Suprapubic skin (tissue), 4 donors: ENCODE measurements at regions not wholly inside any gene's neighbourhood (a gene's known extent, or its start where the extent isn't known, plus 50 kb on each side); places are given as distances from the start of the nearest gene placed in this dataset.

Experiments used
- EP300 ChIP-seq: sonication (generic); formaldehyde crosslinking; IDR thresholded peaks from one replicate; pipeline ENCODE4 v1.6.1; 2017; ENCODE audit warnings: antibody characterized with exemption
- POLR2A ChIP-seq, 2 donors: fragments of 450-650 bp; IDR thresholded peaks; one replicate each; pipeline ENCODE4 v1.6.1; 2017; ENCODE audit warnings: antibody characterized with exemption in 2 of 2, mild to moderate bottlenecking in 2 of 2, moderate library complexity in 2 of 2
- POLR2AphosphoS5 ChIP-seq, 3 donors: sonication (generic); formaldehyde crosslinking; IDR thresholded peaks; one replicate each; pipeline ENCODE4 v1.6.1; 2017; ENCODE audit warnings: antibody characterized with exemption in 3 of 3
- TF ChIP-seq, protein P1 (sequence below), 2 donors: fragments of 200-600 bp in 1 of 2; fragments of 450-650 bp in 1 of 2; sonication (generic) in 1 of 2; IDR thresholded peaks; one replicate each; pipeline ENCODE4 v1.5.1; 2016 to 2019; ENCODE audit warnings: antibody characterized with exemption in 2 of 2, mild to moderate bottlenecking in 1 of 2, moderate library complexity in 1 of 2

DNA sequence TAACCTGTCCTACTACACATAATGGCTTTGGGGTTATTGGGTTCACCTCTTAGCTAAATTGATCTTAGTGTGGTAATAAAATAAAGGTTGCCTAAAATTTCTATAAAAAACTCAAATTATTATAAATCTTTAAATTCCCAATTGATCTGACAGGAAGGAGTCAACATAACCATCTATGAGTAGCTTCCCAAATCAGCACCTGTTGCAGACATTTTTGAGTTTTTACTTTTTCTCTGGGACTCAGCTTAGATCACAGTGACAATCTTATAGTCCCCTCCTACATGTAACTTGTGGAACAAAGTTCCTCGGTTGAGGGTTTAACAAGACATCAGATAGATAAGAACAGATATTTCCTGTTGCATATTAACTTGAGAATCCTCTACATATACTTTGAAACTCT, 601.0 kb downstream of the TUSC7 start:
- TF ChIP-seq EP300 (no peak), POLR2A (IDR thresholded peaks at IDR 0.05) (no peak), POLR2AphosphoS5 (IDR thresholded peaks at IDR 0.05) (no peak)
- TF ChIP-seq, protein P1, sequence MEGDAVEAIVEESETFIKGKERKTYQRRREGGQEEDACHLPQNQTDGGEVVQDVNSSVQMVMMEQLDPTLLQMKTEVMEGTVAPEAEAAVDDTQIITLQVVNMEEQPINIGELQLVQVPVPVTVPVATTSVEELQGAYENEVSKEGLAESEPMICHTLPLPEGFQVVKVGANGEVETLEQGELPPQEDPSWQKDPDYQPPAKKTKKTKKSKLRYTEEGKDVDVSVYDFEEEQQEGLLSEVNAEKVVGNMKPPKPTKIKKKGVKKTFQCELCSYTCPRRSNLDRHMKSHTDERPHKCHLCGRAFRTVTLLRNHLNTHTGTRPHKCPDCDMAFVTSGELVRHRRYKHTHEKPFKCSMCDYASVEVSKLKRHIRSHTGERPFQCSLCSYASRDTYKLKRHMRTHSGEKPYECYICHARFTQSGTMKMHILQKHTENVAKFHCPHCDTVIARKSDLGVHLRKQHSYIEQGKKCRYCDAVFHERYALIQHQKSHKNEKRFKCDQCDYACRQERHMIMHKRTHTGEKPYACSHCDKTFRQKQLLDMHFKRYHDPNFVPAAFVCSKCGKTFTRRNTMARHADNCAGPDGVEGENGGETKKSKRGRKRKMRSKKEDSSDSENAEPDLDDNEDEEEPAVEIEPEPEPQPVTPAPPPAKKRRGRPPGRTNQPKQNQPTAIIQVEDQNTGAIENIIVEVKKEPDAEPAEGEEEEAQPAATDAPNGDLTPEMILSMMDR (IDR thresholded peaks at IDR 0.05), result no peak
